ENCODE measurements at regions not wholly inside any gene's neighbourhood (a gene's known extent, or its start where the extent isn't known, plus 50 kb on each side); places are given as distances from the start of the nearest gene placed in this dataset.

- H3K4me3 ChIP-seq (replicated peaks in 1 of 3; ENCODE audit: insufficient read depth in 1 of 3, low read depth in 1 of 3, low read length in 3 of 3) = no peak overlapping the region
- dilution Hi-C loops (cut with MboI; ENCODE audit: extremely low pct_ligation_motif_present, low sequenced_read_pairs) = no loop called here
- H3K4me2 ChIP-seq (ENCODE audit: insufficient read depth, low read length) = no peak overlapping the region
- intact Hi-C loops (cut with micrococcal nuclease) = no loop called here
- H3K9me1 ChIP-seq (replicated peaks; ENCODE audit: control insufficient read depth, extremely low read depth, insufficient read depth, low read length) = no peaks in the 10 kb centered on the region
- DNase-seq (ENCODE audit: low read depth, low spot score) (no peak), FAIRE-seq (no peak)
- H3K36me3 ChIP-seq (ENCODE audit: control insufficient read depth in 2 of 2, extremely low read depth in 1 of 2, insufficient read depth in 2 of 2, low read length in 2 of 2) = no peaks in the 10 kb centered on the region
- no peaks in the 10 kb centered on the region for H3K9me3 ChIP-seq (replicated peaks; ENCODE audit: control insufficient read depth, insufficient read depth, low read length)
- no peaks in the 10 kb centered on the region for H3K27me3 ChIP-seq (ENCODE audit: control insufficient read depth in 2 of 2, insufficient read depth in 2 of 2, low read length in 2 of 2)
- H3K79me2 ChIP-seq (ENCODE audit: control insufficient read depth, insufficient read depth, low read length) = no peaks in the 10 kb centered on the region
- no peaks in the 10 kb centered on the region for H4K20me1 ChIP-seq (replicated peaks; ENCODE audit: control insufficient read depth, extremely low read depth, insufficient read depth, low read length)
- ChIA-PET POLR2A (no interaction called here), CTCF (no interaction called here)
- H3K4me1 ChIP-seq (ENCODE audit: control insufficient read depth, extremely low read depth, insufficient read depth, low read length) = no peaks in the 10 kb centered on the region
- H2AFZ ChIP-seq (ENCODE audit: low read depth, low read length) = no peak overlapping the region
- TF ChIP-seq MAX (IDR thresholded peaks at IDR 0.05; ENCODE audit: insufficient read depth, insufficient read length) (no peak), CTCF (IDR thresholded peaks at IDR 0.05; ENCODE audit: extremely low read depth in 1 of 2, insufficient read depth in 1 of 2, low read depth in 1 of 2, low read length in 2 of 2) (no peak), EZH2 (IDR thresholded peaks at IDR 0.05; ENCODE audit: borderline replicate concordance, low read depth, low read length, severe bottlenecking) (no peak), POLR2AphosphoS5 (IDR thresholded peaks at IDR 0.05; ENCODE audit: insufficient read depth, low read depth, low read length) (no peak)
- BruUV-seq (replicated peaks) = no TSS peak
- no peak overlapping the region for H3K9ac ChIP-seq (replicated peaks; ENCODE audit: extremely low read depth, insufficient read depth, low read length)
- H3K27ac ChIP-seq (ENCODE audit: insufficient read depth, low read depth, low read length) = no peak overlapping the region
Measured at GRCh38 chr14:25501749-25502148, 451.8 kb upstream of the STXBP6 start.

- Histone ChIP-seq H3K4me2 (ENCODE audit: insufficient read depth, low read length) (no peak overlapping the region), H3K9ac (replicated peaks; ENCODE audit: extremely low read depth, insufficient read depth, low read length) (no peak overlapping the region), H3K4me1 (ENCODE audit: control insufficient read depth, extremely low read depth, insufficient read depth, low read length) (no peaks in the 10 kb centered on the region), H3K27me3 (ENCODE audit: control insufficient read depth in 2 of 2, insufficient read depth in 2 of 2, low read length in 2 of 2) (no peaks in the 10 kb centered on the region), H4K20me1 (replicated peaks; ENCODE audit: control insufficient read depth, extremely low read depth, insufficient read depth, low read length) (no peaks in the 10 kb centered on the region), H2AFZ (ENCODE audit: low read depth, low read length) (no peak overlapping the region), H3K4me3 (replicated peaks in 1 of 3; ENCODE audit: insufficient read depth in 1 of 3, low read depth in 1 of 3, low read length in 3 of 3) (no peak overlapping the region), H3K36me3 (ENCODE audit: control insufficient read depth in 2 of 2, extremely low read depth in 1 of 2, insufficient read depth in 2 of 2, low read length in 2 of 2) (no peaks in the 10 kb centered on the region), H3K79me2 (ENCODE audit: control insufficient read depth, insufficient read depth, low read length) (no peaks in the 10 kb centered on the region), H3K27ac (ENCODE audit: insufficient read depth, low read depth, low read length) (no peak overlapping the region), H3K9me1 (replicated peaks; ENCODE audit: control insufficient read depth, extremely low read depth, insufficient read depth, low read length) (no peaks in the 10 kb centered on the region), H3K9me3 (replicated peaks; ENCODE audit: control insufficient read depth, insufficient read depth, low read length) (no peaks in the 10 kb centered on the region)
- TF ChIP-seq EZH2 (IDR thresholded peaks at IDR 0.05; ENCODE audit: borderline replicate concordance, low read depth, low read length, severe bottlenecking) (no peak), JUN (IDR thresholded peaks at IDR 0.05; ENCODE audit: borderline replicate concordance, insufficient read depth, insufficient read length, low read depth) (no peak), POLR2AphosphoS5 (IDR thresholded peaks at IDR 0.05; ENCODE audit: insufficient read depth, low read depth, low read length) (no peak), POLR2A (IDR thresholded peaks at IDR 0.05; ENCODE audit: low read depth, low read length) (no peak), GATA2 (IDR thresholded peaks at IDR 0.05; ENCODE audit: insufficient read depth, insufficient read length, low read depth, low read length) (no peak), MAX (IDR thresholded peaks at IDR 0.05; ENCODE audit: insufficient read depth, insufficient read length) (no peak), MYC (IDR thresholded peaks at IDR 0.05; ENCODE audit: low read depth, low read length) (no peak), FOS (IDR thresholded peaks at IDR 0.05; ENCODE audit: borderline replicate concordance, insufficient read depth, low read length) (no peak), CTCF (IDR thresholded peaks at IDR 0.05; ENCODE audit: extremely low read depth in 1 of 2, insufficient read depth in 1 of 2, low read depth in 1 of 2, low read length in 2 of 2) (no peak)
- DNase-seq (ENCODE audit: low read depth, low spot score) (no peak), FAIRE-seq (no peak)
- CTCF ChIA-PET = no interaction called here
- dilution Hi-C loops (cut with MboI; ENCODE audit: extremely low pct_ligation_motif_present, low sequenced_read_pairs) = no loop called here
- BruUV-seq (replicated peaks) = no TSS peak
- intact Hi-C loops (cut with micrococcal nuclease) = no loop called here
- POLR2A ChIA-PET = no interaction called here
Measured at GRCh38 chr14:25488961-25489360, 439.0 kb upstream of the STXBP6 start.
